ENCODE measurements at regions not wholly inside any gene's neighbourhood (a gene's known extent, or its start where the extent isn't known, plus 50 kb on each side); places are given as distances from the start of the nearest gene placed in this dataset.

DNA sequence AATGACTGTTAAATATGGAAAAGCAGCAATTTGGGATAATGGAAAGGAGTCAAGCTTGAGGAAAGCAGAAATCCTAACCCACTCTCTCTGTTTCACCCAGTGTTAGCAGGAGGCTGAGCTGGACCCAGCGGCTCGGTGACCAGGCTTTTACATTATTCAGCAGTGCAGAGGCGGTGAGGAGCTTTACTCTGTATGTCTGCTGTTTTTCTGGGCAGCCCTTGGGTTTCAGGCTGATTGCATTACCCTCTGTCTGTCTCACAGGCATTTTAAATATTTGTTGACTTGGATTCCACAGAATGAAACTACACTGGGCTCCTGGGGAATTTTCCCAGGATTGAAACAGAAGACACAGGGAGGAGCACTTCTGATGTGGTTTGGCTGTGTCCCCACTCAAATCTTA is 368.0 kb downstream of the GALR1 start:
- TF ChIP-seq, protein P1, sequence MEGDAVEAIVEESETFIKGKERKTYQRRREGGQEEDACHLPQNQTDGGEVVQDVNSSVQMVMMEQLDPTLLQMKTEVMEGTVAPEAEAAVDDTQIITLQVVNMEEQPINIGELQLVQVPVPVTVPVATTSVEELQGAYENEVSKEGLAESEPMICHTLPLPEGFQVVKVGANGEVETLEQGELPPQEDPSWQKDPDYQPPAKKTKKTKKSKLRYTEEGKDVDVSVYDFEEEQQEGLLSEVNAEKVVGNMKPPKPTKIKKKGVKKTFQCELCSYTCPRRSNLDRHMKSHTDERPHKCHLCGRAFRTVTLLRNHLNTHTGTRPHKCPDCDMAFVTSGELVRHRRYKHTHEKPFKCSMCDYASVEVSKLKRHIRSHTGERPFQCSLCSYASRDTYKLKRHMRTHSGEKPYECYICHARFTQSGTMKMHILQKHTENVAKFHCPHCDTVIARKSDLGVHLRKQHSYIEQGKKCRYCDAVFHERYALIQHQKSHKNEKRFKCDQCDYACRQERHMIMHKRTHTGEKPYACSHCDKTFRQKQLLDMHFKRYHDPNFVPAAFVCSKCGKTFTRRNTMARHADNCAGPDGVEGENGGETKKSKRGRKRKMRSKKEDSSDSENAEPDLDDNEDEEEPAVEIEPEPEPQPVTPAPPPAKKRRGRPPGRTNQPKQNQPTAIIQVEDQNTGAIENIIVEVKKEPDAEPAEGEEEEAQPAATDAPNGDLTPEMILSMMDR (IDR thresholded peaks at IDR 0.05; ENCODE audit: low read depth, low read length), result no peak

DNA sequence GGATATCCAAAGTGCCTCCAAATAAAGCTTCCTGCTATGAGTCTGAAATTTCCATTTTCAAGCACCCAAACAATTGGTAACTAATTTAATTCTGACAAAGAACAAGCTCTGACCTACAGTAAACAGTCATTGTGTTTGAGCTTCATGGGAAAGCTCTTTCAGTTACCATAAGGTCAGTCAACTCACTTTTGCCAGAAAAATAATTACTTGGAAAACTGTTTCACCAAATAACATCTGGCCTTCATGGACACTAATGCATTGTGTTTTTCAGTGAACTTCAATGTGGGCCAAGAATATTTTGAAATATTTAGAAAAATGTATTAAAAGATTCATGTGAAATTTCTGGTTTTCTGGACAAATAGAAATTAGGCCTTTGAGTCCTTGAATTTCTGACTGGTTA is 369.9 kb downstream of the GALR1 start:
- TF ChIP-seq, protein P1 (IDR thresholded peaks at IDR 0.05; ENCODE audit: low read depth, low read length), result no peak
- DNase-seq (ENCODE audit: extremely low read depth, low read depth), result no peak

More for the DNA sequence above, 368.0 kb downstream of the GALR1 start:
- no peak for DNase-seq (ENCODE audit: extremely low read depth, low read depth)

DNA sequence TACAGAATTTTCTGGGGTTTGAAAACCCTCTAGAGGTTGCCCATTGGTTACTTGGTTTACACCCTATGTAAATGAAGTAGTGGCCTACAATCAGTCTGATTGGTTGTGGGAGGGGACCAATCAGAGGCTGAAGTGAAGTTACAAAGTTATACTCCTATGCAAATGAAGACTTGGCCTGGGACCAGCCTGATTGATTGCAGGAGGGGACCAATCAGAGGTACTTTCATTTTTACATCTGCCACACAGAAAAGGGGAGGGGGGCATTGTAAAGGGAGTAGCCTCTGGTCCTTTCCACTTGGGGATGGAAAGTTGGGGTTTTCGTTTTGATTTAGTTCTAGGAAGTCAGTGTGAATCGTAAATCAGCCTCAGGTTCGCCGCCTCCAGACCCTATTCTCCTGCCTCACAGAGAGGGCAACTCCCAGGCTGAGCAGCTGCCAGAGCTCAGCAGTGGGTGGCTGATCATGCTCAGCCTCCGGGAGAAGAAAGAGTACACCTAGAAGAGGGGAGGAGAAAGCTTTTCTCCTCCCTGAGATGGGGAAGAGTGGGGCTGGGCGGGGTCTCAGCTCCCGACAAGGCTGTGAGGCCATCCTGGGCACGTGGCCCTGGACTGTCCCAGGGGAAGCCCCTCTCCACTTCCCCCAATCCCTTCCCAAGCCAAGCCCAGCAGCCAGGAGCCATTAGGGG is 372.5 kb downstream of the GALR1 start:
- no peak for DNase-seq (ENCODE audit: extremely low read depth, low read depth)

DNA sequence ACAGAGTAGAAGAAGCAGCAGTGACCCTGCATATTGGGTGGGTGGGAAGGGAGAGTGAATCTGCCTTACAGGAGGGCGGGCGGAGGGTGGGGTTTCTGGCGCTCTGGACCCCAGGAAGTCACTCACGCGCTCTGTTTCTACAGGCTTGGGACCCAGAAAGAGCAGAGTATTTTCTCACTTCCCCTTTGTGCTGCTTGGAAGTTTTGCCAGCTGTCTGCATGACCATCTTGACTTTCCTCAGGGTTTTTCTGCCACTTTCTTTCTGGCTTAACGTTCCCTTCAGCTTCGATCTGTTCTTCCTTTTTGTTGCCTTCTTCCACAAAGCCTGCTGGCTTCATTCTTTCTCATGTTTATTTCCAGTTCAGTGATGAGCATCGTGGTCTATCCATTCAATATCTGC is 383.1 kb downstream of the GALR1 start:
- no peak for DNase-seq (ENCODE audit: extremely low read depth, low read depth)
- TF ChIP-seq, protein P1 (IDR thresholded peaks at IDR 0.05; ENCODE audit: low read depth, low read length), result no peak

More for the DNA sequence above, 372.5 kb downstream of the GALR1 start:
- TF ChIP-seq, protein P1 (IDR thresholded peaks at IDR 0.05; ENCODE audit: low read depth, low read length), result no peak

DNA sequence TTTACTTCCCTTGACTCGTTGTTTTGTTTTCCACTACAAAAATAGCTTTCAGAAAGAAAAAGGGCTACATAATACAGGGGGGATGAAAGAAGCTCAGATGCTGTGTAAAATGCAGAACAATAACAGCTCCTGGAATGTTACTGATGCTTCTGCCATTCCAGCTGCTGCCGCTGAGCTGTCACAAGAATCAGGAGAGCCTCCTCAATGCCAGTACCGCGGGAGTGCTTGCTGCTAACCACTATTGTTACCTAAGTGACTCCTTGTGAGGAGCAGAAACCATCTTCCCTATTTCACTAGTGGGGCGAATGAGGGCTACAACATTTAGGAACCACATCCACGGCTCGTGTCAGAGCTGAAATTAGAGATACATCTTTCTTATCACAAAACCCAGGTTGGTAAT is 384.8 kb downstream of the GALR1 start:
- TF ChIP-seq, protein P1 (IDR thresholded peaks at IDR 0.05; ENCODE audit: low read depth, low read length), result no peak
- DNase-seq (ENCODE audit: extremely low read depth, low read depth), result no peak

DNA sequence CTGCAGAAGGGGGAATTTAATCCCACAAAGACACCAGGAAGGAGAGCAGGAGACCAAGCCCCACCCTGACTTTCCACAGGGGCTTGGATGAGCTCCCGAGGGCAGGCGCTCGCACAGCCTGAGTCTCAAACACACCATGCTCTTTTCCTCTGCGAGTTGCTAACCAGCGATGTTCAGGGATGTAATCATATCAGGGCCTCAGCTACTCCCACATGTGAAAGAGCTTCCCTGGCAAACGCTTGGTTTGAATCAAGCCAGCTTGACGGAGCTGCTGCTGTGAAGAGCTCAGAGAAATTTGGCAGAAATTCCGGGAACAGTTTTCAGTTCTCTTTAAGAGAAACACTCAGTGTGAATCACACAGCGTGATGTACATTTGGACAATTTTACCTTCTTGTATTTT is 385.8 kb downstream of the GALR1 start:
- no peak for DNase-seq (ENCODE audit: extremely low read depth, low read depth)
- TF ChIP-seq, protein P1 (IDR thresholded peaks at IDR 0.05; ENCODE audit: low read depth, low read length), result no peak

DNA sequence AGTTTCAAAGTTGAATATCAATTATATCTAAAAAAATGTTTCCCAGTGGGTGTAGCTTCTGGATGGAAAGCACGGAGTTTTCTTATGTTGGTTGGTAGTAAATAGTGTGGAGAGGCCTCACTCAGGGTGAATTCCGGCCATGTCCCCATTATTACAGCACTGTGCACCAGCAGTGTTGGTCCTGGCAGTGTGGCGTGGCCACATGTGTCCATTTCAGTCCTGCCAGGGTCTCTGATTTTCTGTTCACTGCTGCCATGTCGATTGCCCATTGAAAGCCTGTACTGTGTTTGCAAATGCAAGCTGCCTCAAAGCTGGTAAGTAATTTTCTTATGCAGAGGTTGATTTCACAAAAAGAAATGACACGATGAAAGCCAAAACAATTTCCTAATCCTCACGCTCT is 386.2 kb downstream of the GALR1 start:
- DNase-seq (ENCODE audit: extremely low read depth, low read depth), result no peak
- TF ChIP-seq, protein P1 (IDR thresholded peaks at IDR 0.05; ENCODE audit: low read depth, low read length), result no peak

Measured in AG09319 (cell line).